Esophagus squamous epithelium (tissue), 5 donors: ENCODE measurements at regions not wholly inside any gene's neighbourhood (a gene's known extent, or its start where the extent isn't known, plus 50 kb on each side); places are given as distances from the start of the nearest gene placed in this dataset.

ENCODE experiments used
- DNase-seq: peaks from one replicate; lab custom pipeline; 2025; lab: John Stamatoyannopoulos, UW
- H3K27ac ChIP-seq, 4 donors: fragments of 200-600 bp; sonication (generic); one replicate each; pipeline ENCODE4 v1.5.1; 2016 to 2019; ENCODE audit warnings: mild to moderate bottlenecking in 1 of 4
- H3K27me3 ChIP-seq, 4 donors: fragments of 200-600 bp; sonication (generic); 1 replicate in 3 of 4; 2 replicates in 1 of 4; pipeline versions ENCODE4 v1.5.1 to v1.6.0; 2017 to 2021; ENCODE audit warnings: antibody characterized with exemption in 1 of 4
- H3K36me3 ChIP-seq, 3 donors: fragments of 200-600 bp; sonication (generic); one replicate each; pipeline ENCODE4 v1.5.1; 2016 to 2019
- H3K4me1 ChIP-seq, 3 donors: fragments of 200-600 bp; sonication (generic); one replicate each; pipeline ENCODE4 v1.5.1; 2017 to 2019
- H3K4me3 ChIP-seq, 4 donors: fragments of 200-600 bp; sonication (generic); 1 replicate in 3 of 4; 2 replicates in 1 of 4; pipeline ENCODE4 v1.5.1; 2016 to 2019; ENCODE audit warnings: mild to moderate bottlenecking in 2 of 4, moderate library complexity in 1 of 4
- H3K9me3 ChIP-seq, 3 donors: fragments of 200-600 bp; sonication (generic); one replicate each; pipeline ENCODE4 v1.5.1; 2016 to 2019
- CTCF ChIP-seq, 6 experiments: fragments of 450-650 bp in 4 of 6; fragments of 200-600 bp in 2 of 6; sonication (generic) in 2 of 6; IDR thresholded peaks; one replicate each; pipeline ENCODE4 v1.5.1; 2016 to 2019; ENCODE audit warnings: antibody characterized with exemption in 6 of 6, mild to moderate bottlenecking in 4 of 6, moderate library complexity in 4 of 6
- POLR2A ChIP-seq, 4 donors: fragments of 450-650 bp; IDR thresholded peaks; one replicate each; pipeline ENCODE4 v1.6.1; 2017; ENCODE audit warnings: antibody characterized with exemption in 4 of 4, mild to moderate bottlenecking in 4 of 4, moderate library complexity in 3 of 4
- WGBS, 2 donors: methylation state at CpG; one replicate each; pipeline ENCODE4 v1.1.5; 2018; 5-methylcytosine and 5-hydroxymethylcytosine counted together
- intact Hi-C: fragments of 100-400 bp; cut with DNase I; formaldehyde crosslinking; loops from one replicate; pipeline ENCODE4 v1.15.0; 2022
- donor health status: DM: yes; HTN: yes; CAD: no.

- no peaks in the 10 kb centered on the region for H3K27me3 ChIP-seq
- H3K27ac ChIP-seq = peak overlapping the region in 1 of 4 donors; percentile 0
- H3K36me3 ChIP-seq = no peaks in the 10 kb centered on the region
- H3K4me3 ChIP-seq = no peak overlapping the region
- no peak for DNase-seq
- H3K4me1 ChIP-seq = no peaks in the 10 kb centered on the region
- WGBS, 2 donors = 39 to 52% methylated on average over 2 to 3 of the region's 3 CpGs
- TF ChIP-seq POLR2A (IDR thresholded peaks at IDR 0.05) (no peak), CTCF (IDR thresholded peaks at IDR 0.05) (no peak)
- intact Hi-C loops = no loop called here
- no peaks in the 10 kb centered on the region for H3K9me3 ChIP-seq
These were observed 102.4 kb upstream of the PCSK5 start for GRCh38 chr9:75788006-75788634.

DNA sequence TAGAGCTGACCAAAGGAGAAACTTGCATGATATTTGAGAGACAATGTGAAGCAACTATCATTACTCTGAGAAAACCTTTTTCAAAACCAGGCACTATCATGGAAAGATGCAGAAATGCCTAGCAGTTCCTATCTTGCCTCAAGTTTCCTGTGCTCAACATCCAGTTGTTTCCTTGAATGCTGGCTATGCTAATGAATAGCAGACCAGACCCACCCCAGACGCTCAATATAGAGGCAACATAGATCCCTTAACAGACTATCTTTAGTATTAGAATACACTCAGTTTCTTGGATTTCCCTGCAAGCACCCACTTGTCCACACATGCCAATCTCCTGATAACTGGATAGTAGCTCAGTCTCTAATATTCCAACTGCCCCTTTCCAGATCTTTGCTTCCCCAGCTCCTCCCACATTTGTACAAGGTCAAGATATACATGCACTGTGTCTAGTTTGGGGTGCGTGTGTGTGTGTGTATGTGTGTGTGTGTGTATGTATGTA, 93.3 kb upstream of the PCSK5 start:
- no peak overlapping the region for H3K27ac ChIP-seq
- intact Hi-C loops = no loop called here
- no peaks in the 10 kb centered on the region for H3K4me1 ChIP-seq
- 50 to 67% methylated on average over 2 of the region's 2 CpGs for WGBS, 2 donors
- no peaks in the 10 kb centered on the region for H3K9me3 ChIP-seq
- no peak overlapping the region for H3K4me3 ChIP-seq
- TF ChIP-seq CTCF (IDR thresholded peaks at IDR 0.05) (no peak), POLR2A (IDR thresholded peaks at IDR 0.05) (no peak)
- H3K27me3 ChIP-seq = no peaks in the 10 kb centered on the region
- no peaks in the 10 kb centered on the region for H3K36me3 ChIP-seq
- no peak for DNase-seq

DNA sequence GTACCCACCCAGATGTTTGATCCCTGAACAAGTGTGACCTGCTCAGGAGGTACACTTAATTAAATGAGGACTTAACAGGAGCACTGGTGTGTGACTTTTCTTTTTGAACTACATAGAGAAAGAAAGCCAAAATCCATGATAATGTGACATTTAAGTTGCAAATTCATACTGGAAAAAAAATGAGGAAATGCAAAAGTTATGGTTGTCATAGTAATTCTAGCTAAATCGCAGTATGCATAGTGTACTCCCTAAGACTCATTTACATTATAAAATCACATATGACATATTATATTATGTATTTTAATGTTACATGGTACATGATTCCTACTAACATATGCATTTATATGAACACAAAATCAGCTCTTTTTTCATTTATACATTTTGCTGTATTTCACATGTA, 92.0 kb upstream of the PCSK5 start:
- Histone ChIP-seq H3K36me3 (no peaks in the 10 kb centered on the region), H3K27me3 (no peaks in the 10 kb centered on the region), H3K27ac (no peak overlapping the region), H3K9me3 (no peaks in the 10 kb centered on the region), H3K4me3 (no peak overlapping the region), H3K4me1 (no peaks in the 10 kb centered on the region)
- 43 to 71% methylated on average over 1 of the region's 1 CpG for WGBS, 2 donors
- DNase-seq = no peak
- TF ChIP-seq POLR2A (IDR thresholded peaks at IDR 0.05) (no peak), CTCF (IDR thresholded peaks at IDR 0.05) (no peak)
- intact Hi-C loops = no loop called here

- H3K4me1 ChIP-seq = no peaks in the 10 kb centered on the region
- TF ChIP-seq CTCF (IDR thresholded peaks at IDR 0.05) = no peak
- no peak overlapping the region for H3K4me3 ChIP-seq
- no peak for DNase-seq
- no peaks in the 10 kb centered on the region for H3K9me3 ChIP-seq
- no peak overlapping the region for H3K27ac ChIP-seq
- H3K27me3 ChIP-seq = no peaks in the 10 kb centered on the region
- H3K36me3 ChIP-seq = no peaks in the 10 kb centered on the region
- intact Hi-C loops = no loop called here
These were observed 87.3 kb upstream of the PCSK5 start for GRCh38 chr9:75803130-75803529.

GRCh38 chr9:75810063-75810462, 80.4 kb upstream of the PCSK5 start:
- Histone ChIP-seq H3K9me3 (peaks cover 0 to 7% (median 0%) of the 10 kb centered on the region in 3 donors), H3K4me1 (peaks cover 0 to 7% (median 0%) of the 10 kb centered on the region in 3 donors), H3K27ac (no peak overlapping the region), H3K27me3 (no peaks in the 10 kb centered on the region), H3K36me3 (no peaks in the 10 kb centered on the region), H3K4me3 (no peak overlapping the region)
- no peak for DNase-seq
- no peak for TF ChIP-seq CTCF (IDR thresholded peaks at IDR 0.05)
- no peak for TF ChIP-seq POLR2A (IDR thresholded peaks at IDR 0.05)
- intact Hi-C loops = no loop called here
- WGBS, 2 donors = 16 to 26% methylated on average over 2 of the region's 2 CpGs
